Caco-2 (cell line): ENCODE measurements at regions not wholly inside any gene's neighbourhood (a gene's known extent, or its start where the extent isn't known, plus 50 kb on each side); places are given as distances from the start of the nearest gene placed in this dataset.

Source experiments
- BruUV-seq: library from RNA; stranded (reverse); fragments of 400-500 nt; replicated peaks from 2 replicates; lab custom pipeline; 2021; lab: Mats Ljungman, UMichigan
- CTCF ChIA-PET: fragments of 300-600 bp; sonication (Branson Sonifier 250); formaldehyde crosslinking; loops from one replicate; lab custom pipeline; 2022; ENCODE audit warnings: antibody characterized with exemption; lab: Charles Lee
- POLR2A ChIA-PET: fragments of 300-600 bp; sonication (Branson Sonifier 250); formaldehyde crosslinking; loops from one replicate; lab custom pipeline; 2022; ENCODE audit warnings: antibody characterized with exemption; lab: Charles Lee
- DNase-seq, 2 experiments: peaks; one replicate each; pipeline versions ENCODE4 v3.0.0 to v3.0.0-alpha.2; 2020 to 2022
- H3K27me3 ChIP-seq: replicated peaks from 2 replicates; pipeline ENCODE4 v1.6.0; 2011; ENCODE audit warnings: low read length; ENCODE audit not compliant: control insufficient read depth, insufficient read depth
- H3K36me3 ChIP-seq: 2 replicates; pipeline ENCODE4 v1.5.1; 2011; ENCODE audit warnings: low read length; ENCODE audit not compliant: control insufficient read depth, insufficient read depth
- H3K4me1 ChIP-seq: fragments of 250-450 bp; sonication (Bioruptor Pico); 2 replicates; pipeline ENCODE4 v1.5.1; 2020; ENCODE audit warnings: mild to moderate bottlenecking
- H3K4me3 ChIP-seq: 2 replicates; pipeline ENCODE4 v1.5.1; 2011; ENCODE audit warnings: low read depth, mild to moderate bottlenecking, control low read depth, low read length
- H3K9me3 ChIP-seq: fragments of 250-450 bp; sonication (Bioruptor Pico); 2 replicates; pipeline ENCODE4 v1.5.1; 2020; ENCODE audit warnings: mild to moderate bottlenecking, moderate library complexity
- H3K27ac Mint-ChIP-seq: one replicate; pipeline ENCODE4 v1.8.0; 2022; ENCODE audit warnings: mixed read lengths; ENCODE audit not compliant: unreplicated experiment
- H3K27me3 Mint-ChIP-seq: one replicate; pipeline ENCODE4 v1.8.0; 2022; ENCODE audit warnings: mixed read lengths; ENCODE audit not compliant: insufficient read depth, unreplicated experiment
- H3K36me3 Mint-ChIP-seq: one replicate; pipeline ENCODE4 v1.8.0; 2022; ENCODE audit warnings: mild to moderate bottlenecking, mixed read lengths; ENCODE audit not compliant: insufficient read depth, unreplicated experiment
- H3K4me1 Mint-ChIP-seq: one replicate; pipeline ENCODE4 v1.8.0; 2022; ENCODE audit warnings: low read depth, mixed read lengths; ENCODE audit not compliant: unreplicated experiment
- H3K4me3 Mint-ChIP-seq: one replicate; pipeline ENCODE4 v1.8.0; 2022; ENCODE audit warnings: mild to moderate bottlenecking, moderate library complexity, mixed read lengths; ENCODE audit not compliant: unreplicated experiment
- H3K9me3 Mint-ChIP-seq: one replicate; pipeline ENCODE4 v1.8.0; 2022; ENCODE audit warnings: mixed read lengths; ENCODE audit not compliant: unreplicated experiment
- intact Hi-C: fragments of 100-400 bp; cut with micrococcal nuclease; formaldehyde crosslinking; loops from one replicate; pipeline ENCODE4 v1.10.0; 2022; ENCODE audit not compliant: unreplicated experiment
- TF ChIP-seq, protein P1 (sequence below), 2 experiments: fragments of 200-600 bp in 1 of 2; IDR thresholded peaks; 1 replicate in 1 of 2; 2 replicates in 1 of 2; pipeline versions ENCODE4 v1.5.1 to v1.8.0; 2011 to 2022; ENCODE audit warnings: antibody characterized with exemption in 1 of 2, control low read depth in 1 of 2, inconsistent platforms in 1 of 2, low read depth in 1 of 2, low read length in 1 of 2, mild to moderate bottlenecking in 1 of 2, moderate library complexity in 1 of 2; ENCODE audit not compliant: insufficient read depth in 1 of 2, severe bottlenecking in 1 of 2, unreplicated experiment in 1 of 2

DNA sequence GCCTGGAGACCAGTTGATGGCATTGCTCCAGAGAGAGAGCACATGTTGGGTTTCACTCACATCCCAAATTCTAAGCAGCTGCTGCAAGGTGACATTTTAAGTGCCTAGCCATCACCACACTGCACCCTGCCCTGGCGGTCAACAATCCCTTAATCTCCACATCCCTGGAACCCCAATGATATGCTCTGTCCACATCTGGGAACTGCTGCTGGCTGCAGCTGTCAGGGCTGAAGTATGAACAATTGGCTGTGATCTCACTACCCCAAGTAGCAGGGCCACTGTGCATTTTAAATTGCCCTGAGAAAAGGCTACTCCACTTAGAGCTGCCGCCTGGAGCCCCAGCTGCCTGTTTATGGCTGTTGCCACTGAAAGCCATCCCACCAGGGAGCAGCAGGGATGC, 190.6 kb downstream of the ACTRT1 start:
- CTCF ChIA-PET = no interaction called here
- no peaks in the 10 kb centered on the region for H3K9me3 ChIP-seq
- Mint-ChIP-seq H3K4me3 (no peak overlapping the region), H3K27ac (no peak overlapping the region), H3K36me3 (no peaks in the 10 kb centered on the region), H3K9me3 (no peaks in the 10 kb centered on the region), H3K4me1 (no peaks in the 10 kb centered on the region), H3K27me3 (no peaks in the 10 kb centered on the region)
- intact Hi-C loops = no loop called here
- no peak overlapping the region for H3K4me3 ChIP-seq
- BruUV-seq = no TSS peak
- DNase-seq = no peak
- POLR2A ChIA-PET = no interaction called here
- no peaks in the 10 kb centered on the region for H3K36me3 ChIP-seq
- no peaks in the 10 kb centered on the region for H3K27me3 ChIP-seq
- H3K4me1 ChIP-seq = no peaks in the 10 kb centered on the region
- TF ChIP-seq, protein P1, sequence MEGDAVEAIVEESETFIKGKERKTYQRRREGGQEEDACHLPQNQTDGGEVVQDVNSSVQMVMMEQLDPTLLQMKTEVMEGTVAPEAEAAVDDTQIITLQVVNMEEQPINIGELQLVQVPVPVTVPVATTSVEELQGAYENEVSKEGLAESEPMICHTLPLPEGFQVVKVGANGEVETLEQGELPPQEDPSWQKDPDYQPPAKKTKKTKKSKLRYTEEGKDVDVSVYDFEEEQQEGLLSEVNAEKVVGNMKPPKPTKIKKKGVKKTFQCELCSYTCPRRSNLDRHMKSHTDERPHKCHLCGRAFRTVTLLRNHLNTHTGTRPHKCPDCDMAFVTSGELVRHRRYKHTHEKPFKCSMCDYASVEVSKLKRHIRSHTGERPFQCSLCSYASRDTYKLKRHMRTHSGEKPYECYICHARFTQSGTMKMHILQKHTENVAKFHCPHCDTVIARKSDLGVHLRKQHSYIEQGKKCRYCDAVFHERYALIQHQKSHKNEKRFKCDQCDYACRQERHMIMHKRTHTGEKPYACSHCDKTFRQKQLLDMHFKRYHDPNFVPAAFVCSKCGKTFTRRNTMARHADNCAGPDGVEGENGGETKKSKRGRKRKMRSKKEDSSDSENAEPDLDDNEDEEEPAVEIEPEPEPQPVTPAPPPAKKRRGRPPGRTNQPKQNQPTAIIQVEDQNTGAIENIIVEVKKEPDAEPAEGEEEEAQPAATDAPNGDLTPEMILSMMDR (IDR thresholded peaks at IDR 0.05; ENCODE audit: insufficient read depth in 1 of 2, low read depth in 1 of 2, low read length in 1 of 2, severe bottlenecking in 1 of 2, unreplicated experiment in 1 of 2) = no peak
